HG03354 (cell line): ENCODE measurements at regions not wholly inside any gene's neighbourhood (a gene's known extent, or its start where the extent isn't known, plus 50 kb on each side); places are given as distances from the start of the nearest gene placed in this dataset.
"Not testable (repeated sequence)": the region's sequence is repeated elsewhere in the genome, so short reads cannot be mapped to it uniquely, and the experiment has no call there.

Experiments
- ATAC-seq: cut with Tn5 transposase; IDR thresholded peaks from one replicate; pipeline ENCODE4 v1.9.1; 2021; ENCODE audit warnings: mild to moderate bottlenecking; ENCODE audit not compliant: unreplicated experiment, poor library complexity, severe bottlenecking

DNA sequence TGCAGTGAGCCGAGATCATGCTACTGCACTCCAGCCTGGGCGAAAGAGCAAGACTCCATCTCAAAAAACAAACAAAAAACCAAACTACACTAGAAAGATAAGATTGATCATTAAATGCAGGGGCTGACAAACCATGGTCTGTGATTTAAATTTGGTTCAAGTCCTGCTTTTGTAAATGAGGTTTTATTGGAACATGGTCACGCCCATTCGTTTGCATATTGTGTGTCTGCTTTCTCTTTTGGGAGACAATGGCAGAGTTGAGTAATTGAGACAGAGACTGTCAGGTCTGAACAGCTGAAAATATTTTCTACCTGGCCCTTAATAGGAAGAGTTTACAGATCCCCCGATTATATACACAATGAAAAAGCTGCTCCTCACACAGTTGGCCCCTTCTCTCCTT, 235.5 kb upstream of the EEF2KMT start:
- no peak for ATAC-seq

DNA sequence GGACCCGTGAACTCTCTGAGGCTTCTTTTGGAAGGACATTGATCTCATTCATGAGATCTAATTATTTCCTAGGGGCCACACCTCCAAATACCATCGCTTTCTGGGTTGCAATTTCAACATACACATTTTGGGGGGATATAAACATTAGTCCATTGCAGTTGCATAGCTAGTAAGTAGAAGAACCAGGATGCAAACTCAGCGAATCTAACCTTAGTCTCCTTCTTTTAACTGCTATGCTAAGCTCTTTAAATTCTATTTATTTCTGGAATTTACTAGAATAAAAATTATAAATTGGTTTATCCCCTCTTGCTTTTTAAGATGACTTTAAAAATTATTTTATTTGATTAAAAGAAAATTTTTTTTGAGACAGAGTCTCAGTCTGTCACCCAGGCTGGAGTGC, 232.5 kb upstream of the EEF2KMT start:
- ATAC-seq = no peak

DNA sequence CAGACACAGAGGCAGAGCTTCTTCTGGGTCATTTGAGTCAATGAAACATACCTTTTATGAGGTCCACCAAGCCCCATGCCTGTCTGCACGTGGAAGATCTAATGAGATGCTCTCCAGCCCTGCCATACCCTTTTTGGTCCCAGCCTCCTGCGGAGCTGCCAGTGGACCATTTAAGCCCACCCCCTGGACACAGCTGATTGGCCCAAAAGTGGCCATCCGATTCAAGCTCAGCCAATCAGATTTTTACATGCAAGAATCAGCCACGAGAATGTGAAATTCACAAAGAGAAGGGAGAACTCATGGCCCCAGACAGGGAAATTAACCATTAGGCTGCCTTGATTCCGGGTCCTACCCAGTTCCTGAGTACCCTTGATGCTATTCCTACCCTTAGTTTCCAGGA, 231.0 kb upstream of the EEF2KMT start:
- no peak for ATAC-seq

DNA sequence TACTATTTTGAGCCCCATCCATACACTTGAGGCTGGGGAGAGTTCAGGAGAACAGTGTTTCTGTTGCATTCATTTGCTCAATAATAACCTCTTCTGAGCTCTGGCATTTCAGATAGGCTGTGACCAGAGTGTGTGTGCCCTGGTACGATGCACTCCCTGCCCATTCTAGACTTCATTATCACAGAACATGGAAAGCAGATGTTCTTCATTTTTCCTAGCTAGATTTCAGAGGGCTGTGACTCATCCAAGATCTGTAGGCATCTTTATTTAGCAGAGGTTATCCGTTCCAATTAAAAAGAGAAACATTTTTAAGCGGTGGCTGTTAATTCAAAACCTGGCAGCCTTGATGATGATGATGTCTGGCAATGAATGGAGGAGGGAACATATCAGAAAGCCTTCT, 228.8 kb upstream of the EEF2KMT start:
- ATAC-seq = no peak

DNA sequence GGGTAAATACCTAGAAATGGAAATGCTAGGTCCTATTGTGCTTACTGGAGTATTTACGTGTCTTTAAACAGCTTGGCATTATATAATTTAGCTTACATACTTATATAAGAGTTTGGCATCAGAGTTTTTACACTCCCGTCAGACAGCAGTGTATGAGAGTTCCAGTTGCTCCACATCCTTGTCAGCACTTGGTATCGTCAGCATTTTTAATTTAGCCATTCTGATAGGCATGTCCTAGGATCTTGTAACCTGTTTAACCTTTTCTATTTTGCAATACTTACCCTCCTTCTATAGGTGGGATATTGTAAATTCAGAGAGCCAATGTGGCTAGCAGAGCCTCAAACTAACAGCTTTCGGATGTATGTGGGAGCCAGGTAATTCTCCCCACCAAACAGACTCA, 228.3 kb upstream of the EEF2KMT start:
- ATAC-seq = no peak

DNA sequence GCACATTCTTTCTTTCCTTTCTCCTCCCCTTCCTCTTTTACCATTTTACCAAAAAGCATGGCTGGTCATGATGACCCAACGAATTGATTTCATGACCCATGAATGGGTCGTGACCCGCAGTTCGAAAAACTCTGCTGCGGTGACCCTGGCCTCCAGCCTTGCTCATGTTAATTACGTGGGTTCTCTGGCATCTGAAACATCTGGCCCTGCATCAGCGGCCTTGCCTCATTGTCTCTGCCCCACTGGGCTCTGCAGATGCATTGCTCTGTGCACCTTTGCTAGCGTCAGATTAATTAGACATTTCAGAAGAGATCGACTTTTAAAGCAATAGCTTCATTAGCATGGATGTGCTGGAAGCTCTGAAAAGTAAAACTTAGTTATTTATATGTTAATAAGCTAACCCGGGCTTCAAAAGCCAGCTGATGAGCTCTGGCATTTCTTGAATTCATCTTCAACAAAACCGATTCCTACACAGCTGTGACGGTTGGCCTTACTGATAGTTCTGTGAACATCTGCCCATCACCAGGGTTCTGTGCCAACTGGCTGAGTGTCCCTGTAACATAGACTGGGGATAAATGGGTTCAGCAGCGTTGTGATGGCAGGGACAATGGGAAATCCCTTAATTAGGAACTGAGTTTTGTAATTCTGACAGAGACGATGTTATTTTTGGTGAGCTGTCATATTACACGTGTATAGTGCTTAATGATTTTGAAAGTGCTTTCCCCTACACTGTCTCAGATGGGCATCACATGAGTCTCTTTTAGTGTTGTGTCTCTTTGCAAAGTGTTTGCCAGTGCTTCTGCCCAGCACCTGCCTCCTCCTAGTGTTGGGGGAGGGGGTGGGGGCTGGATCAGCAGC, 225.9 kb upstream of the EEF2KMT start:
- no peak for ATAC-seq

DNA sequence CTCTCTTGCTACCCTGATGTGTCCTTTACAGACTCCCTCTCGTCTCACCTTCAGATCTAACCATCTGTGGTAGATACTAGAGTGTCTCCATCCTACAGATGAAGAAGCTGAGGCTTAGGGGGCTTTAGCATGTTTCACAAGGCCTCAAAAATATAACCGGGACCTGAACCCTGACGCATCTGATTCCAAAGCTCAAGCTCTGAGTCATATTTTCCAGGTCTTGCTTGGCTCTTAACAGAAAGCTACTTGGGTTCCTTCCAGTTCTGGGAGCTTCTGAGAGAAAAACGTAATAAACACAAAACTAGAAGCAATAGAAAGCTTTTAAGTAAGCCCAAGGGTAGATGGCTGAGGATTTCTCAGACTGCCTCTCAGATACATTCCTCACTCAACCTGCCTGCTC, 224.3 kb upstream of the EEF2KMT start:
- ATAC-seq = no peak

DNA sequence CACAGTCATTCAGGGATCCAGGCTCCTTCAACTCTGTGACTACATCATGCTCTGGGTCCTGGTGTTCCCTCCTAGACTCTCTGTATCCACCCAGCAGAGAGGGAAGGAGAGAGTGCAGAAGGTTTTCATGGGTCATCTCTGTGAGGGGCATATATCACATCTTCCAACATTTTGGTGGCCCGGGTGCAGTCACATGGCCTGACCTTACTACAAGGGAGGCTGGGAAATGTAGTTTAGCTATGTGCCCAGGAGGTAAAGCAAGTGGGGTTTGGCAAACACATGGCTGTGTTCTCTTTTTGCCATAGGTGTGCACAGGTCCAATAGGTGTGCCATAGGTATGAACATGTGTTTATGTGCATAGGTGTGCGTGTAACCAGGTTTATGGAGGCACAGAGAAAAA, 222.2 kb upstream of the EEF2KMT start:
- no peak for ATAC-seq

DNA sequence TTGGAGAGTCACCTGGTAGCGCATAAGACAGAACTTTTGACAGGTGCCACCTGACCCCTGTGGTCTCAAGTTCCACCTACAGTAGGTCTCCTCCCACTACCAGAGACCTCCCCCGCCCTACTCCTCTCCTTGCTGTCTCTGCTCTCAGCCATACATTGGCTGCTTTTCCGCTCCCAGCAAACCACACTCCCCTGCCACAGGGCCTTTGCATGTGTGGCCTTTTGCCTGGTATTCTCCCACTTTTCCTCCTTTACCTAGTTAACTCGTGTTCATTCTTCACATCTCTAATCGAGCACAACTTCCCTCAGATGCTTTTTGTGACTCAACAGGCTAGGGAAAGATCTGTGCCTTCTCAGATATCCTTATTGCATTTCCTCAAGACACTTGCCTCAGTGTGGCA, 218.3 kb upstream of the EEF2KMT start:
- no peak for ATAC-seq

DNA sequence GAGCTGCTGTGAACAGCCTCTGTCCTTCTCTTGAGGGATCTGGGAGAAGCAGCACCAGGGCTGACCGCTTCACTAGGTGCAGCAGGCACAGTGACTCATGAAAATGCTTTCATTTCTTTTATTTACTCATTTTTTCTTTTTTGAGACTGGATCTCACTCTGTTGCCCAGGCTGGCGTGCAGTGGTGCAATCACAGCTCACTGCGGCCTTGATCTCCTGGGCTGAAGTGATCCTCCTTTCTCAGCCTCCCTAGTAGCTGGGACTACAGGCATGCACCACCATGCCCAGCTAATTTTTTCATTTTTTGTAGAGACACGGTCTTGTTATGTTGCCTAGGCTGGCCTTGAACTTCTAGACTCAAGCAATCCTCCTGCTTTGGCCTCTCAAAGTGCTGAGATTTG, 216.8 kb upstream of the EEF2KMT start:
- ATAC-seq = no peak

DNA sequence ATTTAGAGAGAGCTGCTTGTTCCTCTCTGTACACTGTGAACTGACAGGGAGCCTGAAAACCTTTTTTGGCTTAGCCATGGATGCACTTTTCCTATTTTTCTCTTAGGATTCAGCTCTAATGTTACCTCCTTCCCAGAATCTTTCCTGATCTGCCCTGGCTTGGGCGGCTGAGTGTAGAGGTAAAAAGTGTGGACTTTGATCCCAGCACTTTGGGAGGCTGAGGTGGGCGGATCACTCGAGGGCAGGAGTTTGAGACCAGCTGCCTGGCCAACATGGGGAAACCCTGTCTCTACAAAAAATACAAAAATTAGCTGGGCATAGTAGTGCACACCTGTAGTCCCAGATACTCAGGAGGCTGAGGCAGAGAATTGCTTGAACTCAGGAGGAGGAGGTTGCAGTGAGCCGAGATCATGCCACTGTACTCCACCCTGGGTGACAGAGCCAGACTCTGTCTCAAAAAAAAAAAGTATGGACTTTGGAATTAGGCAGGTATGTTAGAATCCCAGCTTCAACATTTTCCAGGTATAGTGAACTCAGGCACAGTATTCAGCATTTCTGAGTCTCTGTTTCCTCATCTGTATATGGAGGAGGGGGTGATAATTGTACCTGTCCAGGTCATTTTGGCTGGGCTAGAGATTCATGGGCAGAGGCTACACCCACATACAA, 212.5 kb upstream of the EEF2KMT start:
- ATAC-seq = no peak

DNA sequence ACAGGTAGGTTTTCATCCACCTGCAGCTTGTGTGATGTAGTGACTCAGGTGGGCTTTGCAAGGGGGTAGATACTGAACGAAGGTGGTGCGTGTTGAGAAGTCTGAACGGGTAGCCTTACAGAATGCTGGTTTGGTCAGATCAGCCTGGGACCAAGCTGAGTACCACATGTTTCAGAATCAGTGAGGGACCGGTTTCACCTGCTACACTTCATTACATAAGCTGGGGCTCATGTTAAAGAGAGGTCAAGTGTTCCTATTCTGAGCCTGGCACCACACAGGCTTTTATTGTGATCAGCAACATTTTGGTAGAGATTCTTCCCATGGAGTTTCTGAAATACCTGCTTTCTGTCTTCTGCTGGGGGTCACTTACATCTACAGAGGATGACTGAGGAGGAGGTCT, 207.4 kb upstream of the EEF2KMT start:
- ATAC-seq = no peak

DNA sequence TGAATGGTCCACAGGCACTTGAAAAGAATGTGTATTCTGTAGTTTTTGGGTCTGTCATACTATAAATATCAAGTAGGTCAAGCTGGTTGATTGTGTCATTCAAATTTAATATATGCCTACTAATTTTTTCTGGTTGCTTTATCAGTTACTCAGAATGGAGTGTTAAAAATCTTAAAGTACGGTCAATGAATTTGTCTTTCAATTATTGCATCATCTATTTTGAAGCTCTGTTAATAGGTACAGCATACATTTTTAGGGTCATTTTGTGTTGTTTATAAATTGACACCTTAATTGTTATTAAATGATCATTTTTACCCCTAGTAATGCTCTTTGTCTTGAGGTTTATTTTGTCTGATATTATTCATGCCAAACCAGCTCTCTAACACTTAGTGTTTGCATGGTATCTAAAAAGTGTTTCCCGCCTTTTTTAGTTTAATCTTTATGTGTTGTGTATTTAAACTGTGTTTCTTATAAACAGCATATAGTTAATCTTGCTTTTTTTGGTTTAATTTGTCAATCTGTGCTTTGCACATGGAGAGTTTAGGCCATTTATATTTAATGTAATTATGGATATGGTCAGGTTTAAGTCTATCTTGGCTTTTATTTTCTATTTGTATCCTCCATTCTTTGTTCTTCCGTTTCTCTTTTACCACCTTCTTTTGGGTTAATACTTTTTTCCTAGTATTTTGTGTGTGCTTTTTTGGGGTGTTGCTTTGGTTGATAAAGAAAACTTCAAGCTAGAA, 204.9 kb upstream of the EEF2KMT start:
- no peak for ATAC-seq

DNA sequence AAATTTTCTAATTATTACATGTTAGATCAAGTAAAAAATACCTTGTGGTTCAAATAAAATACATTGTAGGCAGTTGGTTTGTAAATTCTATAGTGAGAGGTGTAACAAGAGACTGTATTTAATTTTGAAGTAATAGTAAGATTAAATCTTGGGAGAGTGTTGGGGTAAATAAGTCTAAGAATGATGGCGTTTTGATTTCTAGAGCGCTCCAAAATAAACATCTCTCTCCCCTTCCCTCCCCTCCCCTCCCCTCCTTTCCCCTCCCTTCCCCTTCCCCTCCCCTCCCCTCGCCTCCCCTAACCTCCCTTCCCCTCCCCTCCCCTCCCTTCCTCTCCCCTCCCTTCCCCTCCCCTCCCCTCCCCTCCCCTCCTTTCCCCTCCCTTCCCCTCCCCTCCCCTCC, 200.6 kb upstream of the EEF2KMT start:
- no peak for ATAC-seq

DNA sequence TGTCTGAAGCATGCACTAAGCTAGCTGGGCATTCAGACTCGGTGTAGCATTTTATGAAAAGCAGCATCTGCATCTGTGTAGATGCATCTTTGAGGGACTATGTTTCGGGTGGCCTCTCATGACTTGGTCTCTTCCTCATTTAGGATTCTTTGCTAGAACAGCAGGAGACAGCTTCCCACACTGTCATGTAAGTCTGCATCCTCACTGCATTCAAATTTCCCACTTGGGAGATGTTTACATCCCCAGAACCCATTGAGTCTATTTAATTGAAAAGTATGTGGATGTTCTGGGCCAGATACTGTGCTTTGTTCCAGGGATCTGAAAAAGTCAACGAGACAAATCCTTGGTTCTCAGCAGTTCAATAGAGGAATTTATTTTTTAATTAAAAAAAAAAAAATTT, 198.6 kb upstream of the EEF2KMT start:
- ATAC-seq = no peak

DNA sequence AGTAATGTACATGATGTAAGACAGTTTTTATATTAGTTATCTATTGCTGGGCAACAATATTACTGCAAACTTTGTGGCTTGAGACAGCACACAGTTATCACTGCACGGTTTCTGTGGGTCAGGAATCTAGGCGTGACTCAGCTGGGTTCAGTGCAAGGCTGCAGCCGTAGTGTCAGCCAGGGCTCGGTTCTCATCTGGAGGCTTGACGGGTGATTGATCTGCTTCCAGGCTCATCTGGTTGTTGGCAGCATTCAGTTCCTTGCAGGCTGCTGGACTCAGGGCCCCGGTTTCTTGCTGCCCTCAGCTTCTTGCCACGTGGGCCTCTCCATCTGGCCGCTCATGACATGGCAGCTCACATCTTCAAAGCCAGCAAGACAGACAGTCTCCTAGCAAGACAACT, 197.7 kb upstream of the EEF2KMT start:
- ATAC-seq = not testable (repeated sequence)

DNA sequence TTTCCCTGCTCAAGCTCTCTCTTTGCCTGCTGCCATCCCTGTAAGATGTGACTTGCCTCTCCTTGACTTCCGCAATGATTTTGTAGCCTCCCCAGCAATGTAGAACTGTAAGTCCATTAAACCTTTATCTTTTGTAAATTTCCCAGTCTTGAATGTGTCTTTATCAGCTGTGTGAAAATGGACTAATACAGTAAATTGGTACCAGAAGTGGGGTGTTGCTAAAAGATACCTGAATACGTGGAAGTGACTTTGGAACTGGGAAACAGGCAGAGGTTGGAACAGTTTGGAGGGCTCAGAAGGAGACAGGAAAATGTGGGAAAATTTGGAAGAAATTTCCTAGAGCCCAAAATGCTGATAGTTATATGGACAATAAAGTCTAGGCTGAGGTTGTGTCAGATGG, 184.6 kb upstream of the EEF2KMT start:
- ATAC-seq = not testable (repeated sequence)

DNA sequence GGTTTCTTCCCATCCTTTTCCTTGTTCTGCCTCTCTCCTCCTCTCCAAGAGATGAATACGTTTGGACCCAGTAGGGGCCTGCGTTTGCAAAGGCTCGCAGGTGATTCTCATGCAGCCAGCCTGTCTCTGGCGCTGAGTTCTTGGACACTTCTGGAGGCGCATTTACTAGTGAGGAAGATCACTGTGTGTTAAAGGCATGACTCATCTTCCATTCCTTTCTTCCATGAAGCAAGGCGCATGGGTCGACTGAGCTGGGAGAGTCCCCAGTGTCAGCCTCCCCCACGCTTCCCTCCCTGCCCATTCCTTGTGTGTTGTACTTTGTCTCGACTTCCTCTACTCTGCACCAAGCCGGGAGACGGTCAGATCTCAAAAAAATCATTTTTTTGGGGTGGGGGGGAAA, 159.9 kb upstream of the EEF2KMT start:
- ATAC-seq = no peak

DNA sequence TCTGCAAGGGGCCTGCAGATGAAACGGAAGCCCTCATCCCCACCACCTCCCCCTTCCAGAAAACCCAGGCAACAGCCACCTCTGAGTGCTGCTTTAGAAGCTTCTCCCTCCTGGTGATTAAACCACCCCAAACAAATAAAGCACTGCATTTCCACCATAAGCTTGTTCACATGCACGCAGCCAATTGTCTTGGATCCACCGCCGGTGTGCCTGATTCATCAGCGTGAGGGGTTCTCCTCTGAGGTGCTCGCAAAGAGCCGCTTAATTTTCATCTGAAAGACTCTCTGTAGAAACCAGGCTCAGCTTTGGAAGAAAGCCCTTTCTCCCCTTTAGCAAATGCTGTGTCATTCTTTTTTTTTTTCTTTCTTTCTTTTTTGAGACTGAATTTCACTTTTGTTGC, 155.2 kb upstream of the EEF2KMT start:
- no peak for ATAC-seq

DNA sequence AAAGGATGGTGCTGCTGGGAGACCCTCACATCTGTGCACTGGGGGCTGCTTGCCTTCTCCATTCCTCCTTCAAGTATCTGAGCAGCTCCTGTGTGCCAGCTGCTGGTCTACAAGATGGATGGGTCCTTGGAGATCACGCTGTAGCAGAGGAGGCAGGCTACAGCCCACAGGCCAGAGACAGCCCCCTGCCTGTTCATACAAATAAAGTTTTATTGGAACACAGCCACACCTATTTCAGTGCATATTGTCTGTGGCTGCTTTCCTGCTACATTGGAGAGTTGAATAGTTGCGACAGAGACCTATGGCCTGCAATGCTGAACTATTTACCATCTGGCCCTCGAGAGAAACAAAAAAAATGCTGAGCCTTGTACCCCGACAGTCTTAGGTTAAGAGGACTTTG, 149.8 kb upstream of the EEF2KMT start:
- ATAC-seq = not testable (repeated sequence)

DNA sequence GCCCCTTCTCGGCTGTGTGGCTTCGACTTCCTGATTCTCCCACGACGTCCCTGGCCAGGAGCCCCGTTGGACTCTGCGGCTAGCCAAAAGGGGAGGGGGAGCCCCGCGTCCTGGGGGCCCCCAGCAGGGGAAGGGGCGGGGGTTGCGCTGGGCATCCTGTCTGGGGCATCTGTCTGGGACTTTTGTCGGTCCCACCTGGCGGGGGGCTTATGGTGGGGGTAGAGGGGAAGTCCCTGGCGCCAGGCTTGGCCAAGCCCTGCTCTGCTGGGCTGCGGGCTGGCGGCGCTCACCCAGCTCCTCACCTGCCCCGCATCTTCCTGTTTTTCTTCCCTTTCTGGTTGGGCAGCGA, 142.7 kb upstream of the EEF2KMT start:
- ATAC-seq = not testable (repeated sequence)
